ENCODE measurements at regions not wholly inside any gene's neighbourhood (a gene's known extent, or its start where the extent isn't known, plus 50 kb on each side); places are given as distances from the start of the nearest gene placed in this dataset.

- DNase-seq = no peak
Measured at GRCh38 chr2:220101980-220102379, 474.6 kb downstream of the SLC4A3 start.

- DNase-seq = no peak
Measured at GRCh38 chr2:220103596-220103995, 476.2 kb downstream of the SLC4A3 start.

GRCh38 chr2:220104871-220105351 lies 477.5 kb downstream of the SLC4A3 start:
- peak in 3 of 58 donors; percentile 2 to 13 (median 12) for DNase-seq

GRCh38 chr2:220106065-220106464 lies 478.6 kb downstream of the SLC4A3 start:
- DNase-seq = no peak

- DNase-seq = no peak
Measured at GRCh38 chr2:220107380-220107791, 480.0 kb downstream of the SLC4A3 start.

- no peak for DNase-seq
Measured at GRCh38 chr2:220114443-220114842, 487.0 kb downstream of the SLC4A3 start.

- DNase-seq = no peak
Measured at GRCh38 chr2:220117025-220117424, 489.6 kb downstream of the SLC4A3 start.

- no peak for DNase-seq
Measured at GRCh38 chr2:220120041-220120440, 492.6 kb downstream of the SLC4A3 start.

- no peak for DNase-seq
Measured at GRCh38 chr2:220123751-220124150, 496.3 kb downstream of the SLC4A3 start.

GRCh38 chr2:220125551-220125950 lies 498.1 kb downstream of the SLC4A3 start:
- DNase-seq = no peak

GRCh38 chr2:220127311-220127710 lies 499.9 kb downstream of the SLC4A3 start:
- DNase-seq = no peak

GRCh38 chr2:220127876-220128275 lies 500.4 kb downstream of the SLC4A3 start:
- no peak for DNase-seq

- DNase-seq = no peak
Measured at GRCh38 chr2:220129391-220129790, 502.0 kb downstream of the SLC4A3 start.

GRCh38 chr2:220134756-220135534 lies 507.5 kb downstream of the SLC4A3 start:
- DNase-seq = no peak

GRCh38 chr2:220143336-220143735 lies 515.9 kb downstream of the SLC4A3 start:
- no peak for DNase-seq

- DNase-seq = no peak
Measured at GRCh38 chr2:220144411-220144810, 517.0 kb downstream of the SLC4A3 start.

- no peak for DNase-seq
Measured at GRCh38 chr2:220147161-220148038, 520.0 kb downstream of the SLC4A3 start.

- DNase-seq = no peak
Measured at GRCh38 chr2:220148471-220149248, 521.2 kb downstream of the SLC4A3 start.

GRCh38 chr2:220151341-220151740 lies 523.9 kb downstream of the SLC4A3 start:
- DNase-seq = no peak

GRCh38 chr2:220152281-220152935 lies 525.0 kb downstream of the SLC4A3 start:
- no peak for DNase-seq

GRCh38 chr2:220153118-220153517 lies 525.7 kb downstream of the SLC4A3 start:
- DNase-seq = no peak
